ENCODE measurements at regions not wholly inside any gene's neighbourhood (a gene's known extent, or its start where the extent isn't known, plus 50 kb on each side); places are given as distances from the start of the nearest gene placed in this dataset.

GRCh38 chr2:860259-860855 lies 90.3 kb upstream of the SNTG2 start:
- DNase-seq (ENCODE audit: low read depth), result no peak

- no peak for DNase-seq (ENCODE audit: low read depth)
Observed at GRCh38 chr2:858646-859045, 92.0 kb upstream of the SNTG2 start.

- no peak for DNase-seq (ENCODE audit: low read depth)
Observed at GRCh38 chr2:857937-858336, 92.7 kb upstream of the SNTG2 start.

GRCh38 chr2:857081-857480 lies 93.6 kb upstream of the SNTG2 start:
- no peak for DNase-seq (ENCODE audit: low read depth)

GRCh38 chr2:856456-856855 lies 94.2 kb upstream of the SNTG2 start:
- DNase-seq (ENCODE audit: low read depth), result no peak

GRCh38 chr2:856041-856440 lies 94.6 kb upstream of the SNTG2 start:
- DNase-seq (ENCODE audit: low read depth), result no peak

GRCh38 chr2:855177-855576 lies 95.5 kb upstream of the SNTG2 start:
- DNase-seq (ENCODE audit: low read depth), result no peak

DNA sequence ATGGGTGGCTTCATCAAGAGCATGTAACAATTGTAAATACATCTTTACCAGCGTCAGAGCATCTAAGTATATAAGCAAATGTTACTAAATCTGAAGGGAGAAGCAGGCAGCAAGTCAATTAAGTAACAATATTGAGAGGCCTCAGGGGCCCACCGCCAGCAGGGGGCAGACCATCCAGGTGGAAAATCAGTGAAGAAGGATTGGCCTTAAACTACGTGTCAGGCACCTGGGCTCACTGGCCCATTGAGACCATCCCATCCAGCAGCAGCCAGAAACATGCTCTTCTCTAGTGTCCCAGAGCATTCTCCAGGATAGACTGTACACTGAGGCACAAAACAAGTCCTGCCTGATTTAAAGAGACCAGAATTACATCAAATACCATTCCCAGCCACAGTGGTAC lies 96.2 kb upstream of the SNTG2 start:
- peak; percentile 25 for DNase-seq (ENCODE audit: low read depth)

- DNase-seq (ENCODE audit: low read depth), result no peak
Observed at GRCh38 chr2:853203-853870, 97.3 kb upstream of the SNTG2 start.

- DNase-seq (ENCODE audit: low read depth), result no peak
Observed at GRCh38 chr2:852168-852567, 98.5 kb upstream of the SNTG2 start.

- no peak for DNase-seq (ENCODE audit: low read depth)
Observed at GRCh38 chr2:851680-852079, 99.0 kb upstream of the SNTG2 start.

- no peak for DNase-seq (ENCODE audit: low read depth)
Observed at GRCh38 chr2:851078-851477, 99.6 kb upstream of the SNTG2 start.

- no peak for DNase-seq (ENCODE audit: low read depth)
Observed at GRCh38 chr2:850429-850828, 100.2 kb upstream of the SNTG2 start.

GRCh38 chr2:848099-848498 lies 102.5 kb upstream of the SNTG2 start:
- DNase-seq (ENCODE audit: low read depth), result no peak

GRCh38 chr2:847669-848068 lies 103.0 kb upstream of the SNTG2 start:
- DNase-seq (ENCODE audit: low read depth), result no peak

DNA sequence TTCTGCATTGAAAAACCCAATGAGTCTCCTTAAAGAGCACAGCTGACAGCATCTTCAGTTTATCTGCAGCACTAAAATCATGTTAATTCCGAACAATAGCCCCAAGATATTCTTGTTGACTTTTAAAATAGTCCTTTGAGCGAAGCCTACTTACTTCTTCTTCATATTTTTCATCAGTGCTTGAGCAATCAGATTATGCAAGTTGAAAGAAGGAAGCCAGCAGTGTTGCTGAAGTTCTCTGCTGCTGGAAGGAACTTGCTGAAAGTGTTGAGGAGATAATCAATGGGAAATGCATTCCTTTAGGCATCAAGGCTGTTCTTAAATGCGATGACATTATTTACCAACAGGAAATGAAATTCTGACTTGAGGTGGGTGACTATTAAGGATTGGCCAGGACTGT lies 105.9 kb upstream of the SNTG2 start:
- no peak for DNase-seq (ENCODE audit: low read depth)

DNA sequence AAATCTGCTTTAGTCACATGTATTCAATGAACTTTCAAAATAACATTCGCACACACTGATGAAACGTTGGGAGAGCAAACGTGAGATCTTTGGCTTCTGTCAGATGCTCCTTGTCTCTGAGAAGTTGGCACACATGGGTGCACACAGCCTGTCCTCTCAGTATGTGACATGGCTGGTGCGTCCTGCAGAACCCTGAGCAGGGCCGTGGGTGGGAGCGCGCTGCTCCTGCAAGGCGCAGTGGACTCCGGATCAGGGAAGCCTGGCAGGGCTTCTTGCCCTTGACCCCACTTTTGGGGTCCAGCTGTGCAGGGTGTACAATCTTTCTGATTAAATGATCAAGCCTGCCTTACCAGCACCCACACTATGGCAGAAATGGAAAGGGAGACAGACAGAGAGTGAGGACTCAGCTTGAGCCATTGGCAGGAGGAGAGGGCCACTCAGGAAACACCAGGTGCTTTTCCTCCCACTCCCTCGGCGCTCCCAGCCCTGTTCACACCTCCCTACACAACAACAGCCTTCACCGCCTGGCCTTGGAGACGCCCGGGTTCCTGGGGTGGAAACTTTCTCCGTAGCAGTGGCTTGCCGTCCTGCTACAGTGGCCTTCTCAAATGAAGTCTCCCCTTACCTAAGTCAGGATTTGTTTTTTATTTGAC lies 108.4 kb upstream of the SNTG2 start:
- no peak for DNase-seq (ENCODE audit: low read depth)

DNA sequence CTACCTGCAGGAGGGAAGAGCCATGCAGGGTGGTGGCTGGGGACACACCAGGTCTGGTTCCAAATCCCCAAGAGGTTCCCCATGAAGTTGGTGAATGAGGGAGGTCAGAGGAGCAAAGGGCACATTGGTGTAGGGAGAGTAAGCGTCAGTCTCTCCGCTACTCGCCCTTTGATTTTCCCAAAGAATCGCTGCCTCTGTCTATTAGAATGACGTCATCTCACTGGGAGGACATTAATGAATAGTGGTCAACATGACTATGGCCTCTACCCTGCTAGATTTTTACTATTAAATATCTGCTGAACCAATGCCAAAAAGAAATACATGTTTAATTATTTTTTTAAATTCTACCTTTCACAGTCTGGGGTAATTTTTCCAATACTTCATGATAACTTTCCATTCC lies 109.6 kb upstream of the SNTG2 start:
- no peak for DNase-seq (ENCODE audit: low read depth)

- no peak for DNase-seq (ENCODE audit: low read depth)
Observed at GRCh38 chr2:834233-834632, 116.4 kb upstream of the SNTG2 start.

DNA sequence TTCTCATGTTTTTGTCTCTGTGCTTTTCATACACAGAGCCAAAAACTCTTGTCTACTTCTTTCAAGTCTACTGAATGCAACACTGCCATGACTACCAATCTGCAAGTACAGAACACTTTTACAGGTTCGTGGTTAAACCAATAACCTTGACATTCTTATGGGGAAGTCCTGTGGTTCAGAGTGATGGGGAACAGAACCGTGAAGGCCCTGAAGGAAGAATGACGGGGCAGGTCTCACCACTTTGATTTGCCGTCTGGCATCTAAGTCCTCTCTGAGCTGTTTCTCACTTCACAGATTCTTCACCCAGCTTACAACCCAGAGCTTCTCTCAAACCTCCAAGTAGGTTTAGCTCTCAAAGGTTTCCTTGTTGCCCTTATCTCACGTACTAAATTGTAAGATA lies 117.5 kb upstream of the SNTG2 start:
- DNase-seq (ENCODE audit: low read depth), result no peak

GRCh38 chr2:832635-833034 lies 118.0 kb upstream of the SNTG2 start:
- DNase-seq (ENCODE audit: low read depth), result no peak

DNA sequence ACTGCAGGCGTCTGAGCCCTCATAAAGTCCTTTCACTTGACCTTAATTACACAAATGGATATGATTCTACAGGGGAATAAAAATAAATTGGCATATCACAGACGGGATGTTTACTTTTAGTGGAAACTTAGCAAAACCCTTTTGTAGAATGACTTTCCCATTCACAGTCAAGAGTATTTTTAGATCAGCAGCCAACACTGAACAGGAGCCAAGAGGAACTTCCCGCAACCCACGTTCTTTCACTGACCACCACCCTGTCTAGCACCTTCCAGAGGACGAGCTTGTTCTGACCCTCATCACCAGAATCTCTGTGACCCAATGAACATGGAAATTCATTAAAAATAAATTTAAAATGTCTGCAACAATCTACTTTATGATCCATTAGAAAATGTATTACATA lies 119.0 kb upstream of the SNTG2 start:
- DNase-seq (ENCODE audit: low read depth), result no peak

GRCh38 chr2:831225-831536 lies 119.5 kb upstream of the SNTG2 start:
- DNase-seq (ENCODE audit: low read depth), result no peak

Measured in stimulated activated CD8-positive, alpha-beta memory T cell treated with anti-CD3 and anti-CD28 coated beads, Interleukin-4, amount 100 ng/mL, for 24 hours (primary cell).